Suprapubic skin (tissue), 3 donors: ENCODE measurements at regions not wholly inside any gene's neighbourhood (a gene's known extent, or its start where the extent isn't known, plus 50 kb on each side); places are given as distances from the start of the nearest gene placed in this dataset.

Experiments used
- CTCF ChIP-seq, 2 donors: fragments of 200-600 bp in 1 of 2; fragments of 450-650 bp in 1 of 2; sonication (generic) in 1 of 2; IDR thresholded peaks; one replicate each; pipeline ENCODE4 v1.5.1; 2016 to 2019; ENCODE audit warnings: antibody characterized with exemption in 2 of 2, mild to moderate bottlenecking in 1 of 2, moderate library complexity in 1 of 2
- POLR2AphosphoS5 ChIP-seq, 3 donors: sonication (generic); formaldehyde crosslinking; IDR thresholded peaks; one replicate each; pipeline ENCODE4 v1.6.1; 2017; ENCODE audit warnings: antibody characterized with exemption in 3 of 3

DNA sequence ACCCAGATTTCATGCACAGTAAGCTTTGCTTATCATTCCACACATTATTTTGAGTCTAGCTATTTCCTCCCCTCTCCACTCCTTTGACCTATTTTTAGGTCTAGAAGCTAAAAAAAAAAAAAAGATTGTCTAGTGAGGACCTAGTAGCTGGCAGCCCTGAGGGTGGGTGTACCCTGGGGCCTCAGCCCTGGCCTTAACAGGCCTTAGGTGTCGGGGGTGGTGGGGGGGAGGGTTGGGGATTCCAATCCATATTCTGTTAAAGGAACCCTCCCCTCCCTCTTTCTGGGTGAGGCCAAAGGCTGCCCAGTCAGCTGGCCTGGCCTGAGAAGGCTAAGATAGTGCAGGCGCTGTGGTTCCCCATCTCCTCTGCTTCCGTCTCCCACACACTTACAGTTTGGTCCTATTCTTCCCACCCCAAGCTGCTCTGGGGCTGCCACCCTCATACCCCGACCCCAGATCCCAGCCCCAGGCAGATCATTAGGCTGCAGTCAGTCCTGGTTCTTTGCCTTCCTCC lies 65.5 kb upstream of the HK2 start:
- TF ChIP-seq CTCF (IDR thresholded peaks at IDR 0.05) (no peak), POLR2AphosphoS5 (IDR thresholded peaks at IDR 0.05) (no peak)
